DOHH2 (cell line): ENCODE measurements at regions not wholly inside any gene's neighbourhood (a gene's known extent, or its start where the extent isn't known, plus 50 kb on each side); places are given as distances from the start of the nearest gene placed in this dataset.

ENCODE experiments used
- EZH2phosphoT487 ChIP-seq: fragments of 200-600 bp; sonication (generic); IDR thresholded peaks from 2 replicates; pipeline ENCODE4 v1.6.1; 2017; ENCODE audit warnings: borderline replicate concordance, mild to moderate bottlenecking, antibody characterized with exemption, low read length, moderate library complexity, mixed read lengths
- TF ChIP-seq, protein P1 (sequence below): fragments of 200-600 bp; sonication (generic); IDR thresholded peaks from one replicate; pipeline ENCODE4 v1.5.1; 2014; ENCODE audit warnings: antibody characterized with exemption, mild to moderate bottlenecking, low read depth, low read length; ENCODE audit not compliant: poor library complexity, severe bottlenecking

DNA sequence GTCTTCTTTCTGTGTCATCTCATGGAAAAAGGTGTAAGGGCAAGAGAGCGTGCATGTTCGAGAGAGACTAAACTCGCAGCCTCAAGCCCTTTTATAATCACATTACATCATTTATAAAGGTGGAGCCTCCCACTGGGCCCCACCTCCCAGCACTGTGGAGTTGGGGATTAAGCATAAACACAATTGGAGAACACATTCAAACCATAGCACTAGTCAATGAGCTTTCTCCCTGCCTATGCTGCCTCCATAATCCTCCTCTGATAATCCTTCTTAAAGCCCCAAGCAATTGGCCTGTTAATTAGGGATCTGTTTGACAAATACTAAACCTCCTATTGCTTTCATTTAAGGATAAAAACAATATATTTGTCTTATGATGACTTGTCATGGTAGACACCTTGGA lies 99.6 kb downstream of the NMUR2 start:
- TF ChIP-seq, protein P1, sequence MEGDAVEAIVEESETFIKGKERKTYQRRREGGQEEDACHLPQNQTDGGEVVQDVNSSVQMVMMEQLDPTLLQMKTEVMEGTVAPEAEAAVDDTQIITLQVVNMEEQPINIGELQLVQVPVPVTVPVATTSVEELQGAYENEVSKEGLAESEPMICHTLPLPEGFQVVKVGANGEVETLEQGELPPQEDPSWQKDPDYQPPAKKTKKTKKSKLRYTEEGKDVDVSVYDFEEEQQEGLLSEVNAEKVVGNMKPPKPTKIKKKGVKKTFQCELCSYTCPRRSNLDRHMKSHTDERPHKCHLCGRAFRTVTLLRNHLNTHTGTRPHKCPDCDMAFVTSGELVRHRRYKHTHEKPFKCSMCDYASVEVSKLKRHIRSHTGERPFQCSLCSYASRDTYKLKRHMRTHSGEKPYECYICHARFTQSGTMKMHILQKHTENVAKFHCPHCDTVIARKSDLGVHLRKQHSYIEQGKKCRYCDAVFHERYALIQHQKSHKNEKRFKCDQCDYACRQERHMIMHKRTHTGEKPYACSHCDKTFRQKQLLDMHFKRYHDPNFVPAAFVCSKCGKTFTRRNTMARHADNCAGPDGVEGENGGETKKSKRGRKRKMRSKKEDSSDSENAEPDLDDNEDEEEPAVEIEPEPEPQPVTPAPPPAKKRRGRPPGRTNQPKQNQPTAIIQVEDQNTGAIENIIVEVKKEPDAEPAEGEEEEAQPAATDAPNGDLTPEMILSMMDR: no peak
- no peak for TF ChIP-seq EZH2phosphoT487
